ENCODE measurements at regions not wholly inside any gene's neighbourhood (a gene's known extent, or its start where the extent isn't known, plus 50 kb on each side); places are given as distances from the start of the nearest gene placed in this dataset.

- H3K27ac Mint-ChIP-seq: peak overlapping the region in 1 of 3 experiments; percentile 56; a peak in 1 of 7 replicates
- H3K79me2 ChIP-seq (ENCODE audit: insufficient read depth, low read length): no peaks in the 10 kb centered on the region
- H3K23ac ChIP-seq (ENCODE audit: insufficient read length, low read depth, low read length): no peak overlapping the region
- no peaks in the 10 kb centered on the region for H3K4me1 ChIP-seq (ENCODE audit: insufficient read depth, low read length)
- peak; percentile 25 for DNase-seq
- no peaks in the 10 kb centered on the region for H3K27me3 ChIP-seq (ENCODE audit: insufficient read depth, low read length)
- H2BK15ac ChIP-seq (ENCODE audit: low read depth, low read length): no peak overlapping the region
- H3K9me3 ChIP-seq (ENCODE audit: control insufficient read depth, low read depth, low read length): no peaks in the 10 kb centered on the region
- WGBS (ENCODE audit: extremely low coverage, insufficient read length, low lambda C conversion rate): no CpG with 5 or more reads among the region's 10 CpGs
- H3K4me3 Mint-ChIP-seq: no peak overlapping the region
- no peak overlapping the region for H2BK5ac ChIP-seq (ENCODE audit: insufficient read length, low read length)
- H4K8ac ChIP-seq (replicated peaks; ENCODE audit: insufficient read length, low read depth, low read length): no peak overlapping the region
- H4K5ac ChIP-seq (ENCODE audit: insufficient read length, low read depth, low read length): no peak overlapping the region
- no peak overlapping the region for H2BK120ac ChIP-seq (ENCODE audit: low read depth, low read length, poor library complexity, severe bottlenecking)
- no peak overlapping the region for H3K18ac ChIP-seq (ENCODE audit: insufficient read length, low read depth, low read length)
- no peak overlapping the region for H3K4ac ChIP-seq (ENCODE audit: low read depth, low read length)
- H4K91ac ChIP-seq (ENCODE audit: insufficient read length, low read depth, low read length): no peak overlapping the region
- no peak overlapping the region for H3K14ac ChIP-seq (ENCODE audit: insufficient read depth, low read length)
- H3K9ac ChIP-seq (ENCODE audit: extremely low read depth, insufficient read length, low read length): no peak overlapping the region
- peaks cover 6 to 8% of the 10 kb centered on the region in 2 experiments; a peak in 2 of 5 replicates for H3K9me3 Mint-ChIP-seq
- no peaks in the 10 kb centered on the region; a peak in 1 of 7 replicates for H3K36me3 Mint-ChIP-seq (ENCODE audit: insufficient read depth in 1 of 3, low read depth in 3 of 3)
- peaks cover 5 to 12% of the 10 kb centered on the region in 2 experiments; a peak in 3 of 4 replicates for H3K4me1 Mint-ChIP-seq
- H3K27ac ChIP-seq (ENCODE audit: insufficient read length, low read depth, low read length): no peak overlapping the region
- H3K27me3 Mint-ChIP-seq (ENCODE audit: low read depth): no peaks in the 10 kb centered on the region; the same call in 1 of the 2 replicates
- H3K4me2 ChIP-seq (ENCODE audit: insufficient read depth, insufficient read length, low read length): no peak overlapping the region
- TF ChIP-seq, protein P1, sequence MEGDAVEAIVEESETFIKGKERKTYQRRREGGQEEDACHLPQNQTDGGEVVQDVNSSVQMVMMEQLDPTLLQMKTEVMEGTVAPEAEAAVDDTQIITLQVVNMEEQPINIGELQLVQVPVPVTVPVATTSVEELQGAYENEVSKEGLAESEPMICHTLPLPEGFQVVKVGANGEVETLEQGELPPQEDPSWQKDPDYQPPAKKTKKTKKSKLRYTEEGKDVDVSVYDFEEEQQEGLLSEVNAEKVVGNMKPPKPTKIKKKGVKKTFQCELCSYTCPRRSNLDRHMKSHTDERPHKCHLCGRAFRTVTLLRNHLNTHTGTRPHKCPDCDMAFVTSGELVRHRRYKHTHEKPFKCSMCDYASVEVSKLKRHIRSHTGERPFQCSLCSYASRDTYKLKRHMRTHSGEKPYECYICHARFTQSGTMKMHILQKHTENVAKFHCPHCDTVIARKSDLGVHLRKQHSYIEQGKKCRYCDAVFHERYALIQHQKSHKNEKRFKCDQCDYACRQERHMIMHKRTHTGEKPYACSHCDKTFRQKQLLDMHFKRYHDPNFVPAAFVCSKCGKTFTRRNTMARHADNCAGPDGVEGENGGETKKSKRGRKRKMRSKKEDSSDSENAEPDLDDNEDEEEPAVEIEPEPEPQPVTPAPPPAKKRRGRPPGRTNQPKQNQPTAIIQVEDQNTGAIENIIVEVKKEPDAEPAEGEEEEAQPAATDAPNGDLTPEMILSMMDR (conservative IDR thresholded peaks at IDR 0.05): no peak
- no peak overlapping the region for H2BK12ac ChIP-seq (ENCODE audit: insufficient read length, low read depth, low read length)
- H2AK5ac ChIP-seq (ENCODE audit: insufficient read length, low read length): no peak overlapping the region
- no peaks in the 10 kb centered on the region for H3K79me1 ChIP-seq (ENCODE audit: insufficient read depth, low read depth, low read length, poor library complexity, severe bottlenecking)
- H2BK20ac ChIP-seq (ENCODE audit: low read depth, low read length, poor library complexity, severe bottlenecking): no peak overlapping the region
- H3T11ph ChIP-seq (ENCODE audit: low read length): no peak overlapping the region
- H2AFZ ChIP-seq (ENCODE audit: low read length): no peak overlapping the region
- no peak overlapping the region for H3K56ac ChIP-seq (ENCODE audit: insufficient read length, low read depth, low read length)
- no peaks in the 10 kb centered on the region for H3K23me2 ChIP-seq (ENCODE audit: insufficient read length, low read depth, low read length, poor library complexity, severe bottlenecking)
- no peaks in the 10 kb centered on the region for H4K20me1 ChIP-seq (ENCODE audit: control insufficient read depth, insufficient read depth, insufficient read length)
These were observed 115.7 kb upstream of the RET start for GRCh38 chr10:42960991-42961795.

Measured in H9 (cell line).